SK-N-SH (cell line): ENCODE measurements at regions not wholly inside any gene's neighbourhood (a gene's known extent, or its start where the extent isn't known, plus 50 kb on each side); places are given as distances from the start of the nearest gene placed in this dataset.

ENCODE experiments used
- CTCF ChIA-PET: fragments of 300-600, 350-600 bp; formaldehyde crosslinking; extraction: SDS; loops from one replicate; lab custom pipeline; 2021; lab: Yijun Ruan, JAX
- POLR2A ChIA-PET: fragments of 350-600 bp; sonication (Branson Sonifier 250); formaldehyde crosslinking; extraction: SDS; loops from one replicate; lab custom pipeline; 2020; ENCODE audit warnings: antibody characterized with exemption, inconsistent platforms; lab: Yijun Ruan, JAX
- DNase-seq: peaks from one replicate; pipeline ENCODE4 v3.0.0; 2012
- H2AFZ ChIP-seq: fragments of 200-600 bp; sonication (generic); 2 replicates; pipeline ENCODE4 v1.8.1; 2016; ENCODE audit warnings: antibody characterized with exemption, mild to moderate bottlenecking, low read depth
- H3F3A ChIP-seq: fragments of 200-600 bp; sonication (generic); replicated peaks from 2 replicates; pipeline ENCODE3; 2016; ENCODE audit warnings: antibody characterized with exemption, mild to moderate bottlenecking; ENCODE audit not compliant: insufficient read depth
- H3K27ac ChIP-seq, 2 experiments: fragments of 200-500 bp in 1 of 2; fragments of 200-600 bp in 1 of 2; sonication (Bioruptor generic) in 1 of 2; sonication (generic), shearing (Covaris generic) in 1 of 2; 2 replicates each; pipeline versions ENCODE4 v1.5.1 to v1.6.1; 2014 to 2016; ENCODE audit warnings: low read depth in 2 of 2, inconsistent platforms in 1 of 2, low read length in 1 of 2, mild to moderate bottlenecking in 1 of 2, mixed read lengths in 1 of 2
- H3K27me3 ChIP-seq: fragments of 200-600 bp; sonication (generic), shearing (Covaris generic); 2 replicates; pipeline ENCODE4 v1.6.1; 2016; ENCODE audit warnings: mixed run types; ENCODE audit not compliant: insufficient read depth
- H3K36me3 ChIP-seq, 2 experiments: fragments of 200-500 bp in 1 of 2; fragments of 200-600 bp in 1 of 2; sonication (Bioruptor generic) in 1 of 2; sonication (generic) in 1 of 2; replicated peaks in 1 of 2; 2 replicates each; pipeline versions ENCODE3 to v1.5.1; 2014 to 2016; ENCODE audit warnings: low read length in 1 of 2, mild to moderate bottlenecking in 1 of 2; ENCODE audit not compliant: insufficient read depth in 2 of 2, control insufficient read depth in 1 of 2
- H3K4me1 ChIP-seq, 2 experiments: fragments of 200-500 bp in 1 of 2; fragments of 200-600 bp in 1 of 2; sonication (Bioruptor generic) in 1 of 2; sonication (generic), shearing (Covaris generic) in 1 of 2; 2 replicates each; pipeline versions ENCODE4 v1.5.1 to v1.6.1; 2014 to 2016; ENCODE audit warnings: low read depth in 1 of 2, low read length in 1 of 2, mixed run types in 1 of 2; ENCODE audit not compliant: insufficient read depth in 2 of 2, control insufficient read depth in 1 of 2
- H3K4me2 ChIP-seq: fragments of 200-600 bp; sonication (generic), shearing (Covaris generic); 2 replicates; pipeline ENCODE4 v1.6.1; 2017; ENCODE audit warnings: mixed run types
- H3K4me3 ChIP-seq, 2 experiments: fragments of 200-500 bp in 1 of 2; fragments of 200-600 bp in 1 of 2; sonication (Bioruptor generic) in 1 of 2; sonication (generic), shearing (Covaris generic) in 1 of 2; 2 replicates each; pipeline versions ENCODE4 v1.5.1 to v1.8.1; 2014 to 2016; ENCODE audit warnings: low read depth in 2 of 2, inconsistent platforms in 1 of 2, low read length in 1 of 2, mild to moderate bottlenecking in 1 of 2, mixed read lengths in 1 of 2, moderate library complexity in 1 of 2
- H3K79me2 ChIP-seq: fragments of 200-600 bp; sonication (generic); 2 replicates; pipeline ENCODE4 v1.8.1; 2017; ENCODE audit warnings: mild to moderate bottlenecking; ENCODE audit not compliant: insufficient read depth
- H3K9ac ChIP-seq: fragments of 200-600 bp; sonication (generic); 2 replicates; pipeline ENCODE4 v1.6.1; 2017; ENCODE audit warnings: mixed run types
- H3K9me2 ChIP-seq: fragments of 200-600 bp; sonication (generic); 2 replicates; pipeline ENCODE4 v1.6.1; 2017; ENCODE audit warnings: mixed run types
- H3K9me3 ChIP-seq: fragments of 200-600 bp; sonication (generic); 2 replicates; pipeline ENCODE4 v1.6.1; 2017; ENCODE audit warnings: mixed run types, mild to moderate bottlenecking, moderate library complexity
- H4K20me1 ChIP-seq: fragments of 200-600 bp; sonication (generic); 2 replicates; pipeline ENCODE4 v1.6.1; 2017; ENCODE audit warnings: mild to moderate bottlenecking, mixed run types; ENCODE audit not compliant: insufficient read depth
- CHD2 ChIP-seq: fragments of 150-350 bp; IDR thresholded peaks from 2 replicates; pipeline ENCODE4 v1.6.1; 2018; ENCODE audit warnings: low read length; ENCODE audit not compliant: partially characterized antibody
- EP300 ChIP-seq, 2 experiments: IDR thresholded peaks; 2 replicates each; pipeline versions ENCODE4 v1.4.0 to v1.6.1; 2012; ENCODE audit warnings: borderline replicate concordance in 1 of 2, low read depth in 1 of 2, low read length in 1 of 2
- EZH2phosphoT487 ChIP-seq: fragments of 200-600 bp; sonication (generic); IDR thresholded peaks from 2 replicates; pipeline ENCODE4 v1.6.1; 2017; ENCODE audit warnings: low read depth, mixed run types, mild to moderate bottlenecking, antibody characterized with exemption, moderate library complexity, borderline replicate concordance
- GABPA ChIP-seq: IDR thresholded peaks from 2 replicates; pipeline ENCODE4 v1.4.0; 2012; ENCODE audit warnings: low read depth, mild to moderate bottlenecking
- MXI1 ChIP-seq: IDR thresholded peaks from 2 replicates; pipeline ENCODE4 v1.6.1; 2012; ENCODE audit warnings: mild to moderate bottlenecking, low read depth, low read length, improper control_type of control experiment
- POLR2AphosphoS5 ChIP-seq: IDR thresholded peaks from 2 replicates; pipeline ENCODE4 v1.6.1; 2012; ENCODE audit warnings: low read depth, low read length
- RAD21 ChIP-seq: IDR thresholded peaks from 2 replicates; pipeline ENCODE4 v1.6.1; 2012; ENCODE audit warnings: mild to moderate bottlenecking, low read length
- SIN3A ChIP-seq: IDR thresholded peaks from 2 replicates; pipeline ENCODE4 v1.6.1; 2012; ENCODE audit warnings: low read depth, mild to moderate bottlenecking, low read length, moderate library complexity, borderline replicate concordance
- TCF12 ChIP-seq: IDR thresholded peaks from 2 replicates; pipeline ENCODE4 v1.4.0; 2012
- YY1 ChIP-seq: IDR thresholded peaks from 2 replicates; pipeline ENCODE4 v1.4.0; 2012; ENCODE audit warnings: low read depth, mild to moderate bottlenecking
- WGBS: methylation state at CpG from one replicate; pipeline ENCODE4 v1.1.6; 2017; ENCODE audit warnings: low lambda C conversion rate; 5-methylcytosine and 5-hydroxymethylcytosine counted together
- TF ChIP-seq, protein P1 (sequence below): IDR thresholded peaks from 2 replicates; pipeline ENCODE4 v1.6.1; 2012; ENCODE audit warnings: mild to moderate bottlenecking, low read depth, low read length, moderate library complexity
- TF ChIP-seq, protein P2 (sequence below): IDR thresholded peaks from 2 replicates; pipeline ENCODE4 v1.4.0; 2012; ENCODE audit warnings: low read depth, borderline replicate concordance
- TF ChIP-seq, protein P3 (sequence below): fragments of 200-600 bp; sonication (generic); IDR thresholded peaks from 2 replicates; pipeline ENCODE4 v1.6.1; 2017; ENCODE audit warnings: antibody characterized with exemption, mild to moderate bottlenecking, moderate library complexity

DNA sequence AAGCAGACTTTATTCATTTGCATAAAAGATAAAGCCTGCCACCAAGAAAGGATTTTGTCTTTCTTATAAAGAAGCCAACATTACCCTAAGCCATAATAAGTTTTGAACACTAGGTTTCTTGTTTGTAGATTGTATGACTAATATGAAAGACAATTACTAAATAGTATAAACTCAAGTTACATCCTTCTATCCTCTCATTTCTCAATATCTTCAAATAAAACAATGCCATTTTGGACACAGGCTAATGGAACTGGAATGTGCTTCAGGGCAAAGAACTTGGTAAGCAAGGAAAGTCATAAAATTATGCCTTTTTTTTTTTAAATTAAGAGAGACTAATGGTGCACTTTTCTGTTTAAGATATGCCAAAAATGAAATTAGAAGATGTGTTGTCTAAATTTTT lies 137.7 kb downstream of the DKK1 start:
- no peak overlapping the region for H2AFZ ChIP-seq
- H3F3A ChIP-seq: no peaks in the 10 kb centered on the region
- no peaks in the 10 kb centered on the region for H3K36me3 ChIP-seq
- H3K4me1 ChIP-seq: peaks cover 0 to 20% of the 10 kb centered on the region in 2 experiments; a peak in 2 of 4 replicates
- H3K79me2 ChIP-seq: no peaks in the 10 kb centered on the region
- H4K20me1 ChIP-seq: no peaks in the 10 kb centered on the region
- H3K9ac ChIP-seq: no peak overlapping the region
- no peaks in the 10 kb centered on the region for H3K9me2 ChIP-seq
- no peak overlapping the region for H3K4me3 ChIP-seq
- DNase-seq: no peak
- no peak for TF ChIP-seq RAD21
- TF ChIP-seq TCF12: no peak
- TF ChIP-seq, protein P1, sequence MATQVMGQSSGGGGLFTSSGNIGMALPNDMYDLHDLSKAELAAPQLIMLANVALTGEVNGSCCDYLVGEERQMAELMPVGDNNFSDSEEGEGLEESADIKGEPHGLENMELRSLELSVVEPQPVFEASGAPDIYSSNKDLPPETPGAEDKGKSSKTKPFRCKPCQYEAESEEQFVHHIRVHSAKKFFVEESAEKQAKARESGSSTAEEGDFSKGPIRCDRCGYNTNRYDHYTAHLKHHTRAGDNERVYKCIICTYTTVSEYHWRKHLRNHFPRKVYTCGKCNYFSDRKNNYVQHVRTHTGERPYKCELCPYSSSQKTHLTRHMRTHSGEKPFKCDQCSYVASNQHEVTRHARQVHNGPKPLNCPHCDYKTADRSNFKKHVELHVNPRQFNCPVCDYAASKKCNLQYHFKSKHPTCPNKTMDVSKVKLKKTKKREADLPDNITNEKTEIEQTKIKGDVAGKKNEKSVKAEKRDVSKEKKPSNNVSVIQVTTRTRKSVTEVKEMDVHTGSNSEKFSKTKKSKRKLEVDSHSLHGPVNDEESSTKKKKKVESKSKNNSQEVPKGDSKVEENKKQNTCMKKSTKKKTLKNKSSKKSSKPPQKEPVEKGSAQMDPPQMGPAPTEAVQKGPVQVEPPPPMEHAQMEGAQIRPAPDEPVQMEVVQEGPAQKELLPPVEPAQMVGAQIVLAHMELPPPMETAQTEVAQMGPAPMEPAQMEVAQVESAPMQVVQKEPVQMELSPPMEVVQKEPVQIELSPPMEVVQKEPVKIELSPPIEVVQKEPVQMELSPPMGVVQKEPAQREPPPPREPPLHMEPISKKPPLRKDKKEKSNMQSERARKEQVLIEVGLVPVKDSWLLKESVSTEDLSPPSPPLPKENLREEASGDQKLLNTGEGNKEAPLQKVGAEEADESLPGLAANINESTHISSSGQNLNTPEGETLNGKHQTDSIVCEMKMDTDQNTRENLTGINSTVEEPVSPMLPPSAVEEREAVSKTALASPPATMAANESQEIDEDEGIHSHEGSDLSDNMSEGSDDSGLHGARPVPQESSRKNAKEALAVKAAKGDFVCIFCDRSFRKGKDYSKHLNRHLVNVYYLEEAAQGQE: no peak
- peak in 1 of 2 experiments; percentile 27; a peak in 1 of 4 replicates for TF ChIP-seq EP300 (IDR thresholded peaks at IDR 0.05; ENCODE audit: borderline replicate concordance in 1 of 2, low read depth in 1 of 2, low read length in 1 of 2)
- TF ChIP-seq SIN3A: no peak
- no peak for TF ChIP-seq POLR2AphosphoS5
- TF ChIP-seq, protein P2, sequence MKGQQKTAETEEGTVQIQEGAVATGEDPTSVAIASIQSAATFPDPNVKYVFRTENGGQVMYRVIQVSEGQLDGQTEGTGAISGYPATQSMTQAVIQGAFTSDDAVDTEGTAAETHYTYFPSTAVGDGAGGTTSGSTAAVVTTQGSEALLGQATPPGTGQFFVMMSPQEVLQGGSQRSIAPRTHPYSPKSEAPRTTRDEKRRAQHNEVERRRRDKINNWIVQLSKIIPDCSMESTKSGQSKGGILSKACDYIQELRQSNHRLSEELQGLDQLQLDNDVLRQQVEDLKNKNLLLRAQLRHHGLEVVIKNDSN: no peak
- H3K4me2 ChIP-seq: peak overlapping the region; percentile 25; the same call in 1 of the 2 replicates
- CTCF ChIA-PET: interaction anchor here (1.4 kb wide), 1 partner anchor 16 kb away, joined by 5 read pairs; no protein-coding TSS in a partner anchor
- POLR2A ChIA-PET: no interaction called here
- H3K27me3 ChIP-seq: no peaks in the 10 kb centered on the region
- peak overlapping the region in 1 of 2 experiments; percentile 64; a peak in 2 of 4 replicates for H3K27ac ChIP-seq
- H3K9me3 ChIP-seq: no peaks in the 10 kb centered on the region

DNA sequence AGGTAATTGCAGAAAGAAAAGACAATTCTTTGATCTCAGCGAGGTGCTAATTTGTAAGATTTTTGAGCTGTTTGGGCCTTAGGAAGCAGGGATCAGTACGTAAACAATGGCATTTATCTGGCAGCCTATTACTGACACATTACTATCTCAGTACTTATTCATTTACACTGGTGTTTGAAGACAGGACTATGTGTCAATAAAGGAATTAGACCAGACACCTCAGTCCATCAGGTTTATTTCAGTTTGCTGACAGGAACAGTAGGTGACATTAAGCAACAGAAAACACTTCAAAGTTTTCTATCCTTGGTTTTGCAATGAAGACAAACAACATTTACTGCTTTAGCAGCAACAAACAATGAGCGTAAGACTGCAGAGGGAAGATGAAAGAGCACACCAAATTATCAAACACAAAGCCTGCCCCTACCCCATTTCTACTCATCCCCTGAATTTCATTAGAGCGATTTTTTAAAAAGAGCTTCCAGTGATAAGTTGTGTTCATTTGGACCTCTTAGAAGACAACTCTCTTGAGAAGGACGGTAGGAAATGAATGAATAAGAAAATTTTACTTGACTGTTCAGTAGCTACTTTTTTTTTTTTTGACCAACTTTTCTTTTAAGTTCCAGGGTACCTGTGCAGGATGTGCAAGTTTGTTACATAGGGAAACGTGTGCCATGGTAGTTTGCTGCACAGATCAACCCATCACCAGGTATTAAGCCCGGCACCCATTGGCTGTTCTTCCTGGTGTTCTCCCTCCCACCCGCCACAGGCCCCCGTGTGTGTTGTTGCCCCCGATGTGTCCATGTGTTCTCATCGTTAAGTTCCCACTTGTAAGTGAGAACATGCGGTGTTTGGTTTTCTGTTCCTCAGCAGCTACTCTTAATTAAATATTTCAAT lies 138.8 kb downstream of the DKK1 start:
- no peaks in the 10 kb centered on the region for H3K79me2 ChIP-seq
- H3K36me3 ChIP-seq: no peaks in the 10 kb centered on the region
- no peak for DNase-seq
- H3K27me3 ChIP-seq: no peaks in the 10 kb centered on the region
- no peaks in the 10 kb centered on the region for H4K20me1 ChIP-seq
- no peaks in the 10 kb centered on the region for H3K9me2 ChIP-seq
- no peaks in the 10 kb centered on the region for H3F3A ChIP-seq
- peaks cover 0 to 20% of the 10 kb centered on the region in 2 experiments; a peak in 2 of 4 replicates for H3K4me1 ChIP-seq
- TF ChIP-seq TCF12: no peak
- TF ChIP-seq YY1: no peak
- TF ChIP-seq GABPA: no peak
- TF ChIP-seq, protein P3, sequence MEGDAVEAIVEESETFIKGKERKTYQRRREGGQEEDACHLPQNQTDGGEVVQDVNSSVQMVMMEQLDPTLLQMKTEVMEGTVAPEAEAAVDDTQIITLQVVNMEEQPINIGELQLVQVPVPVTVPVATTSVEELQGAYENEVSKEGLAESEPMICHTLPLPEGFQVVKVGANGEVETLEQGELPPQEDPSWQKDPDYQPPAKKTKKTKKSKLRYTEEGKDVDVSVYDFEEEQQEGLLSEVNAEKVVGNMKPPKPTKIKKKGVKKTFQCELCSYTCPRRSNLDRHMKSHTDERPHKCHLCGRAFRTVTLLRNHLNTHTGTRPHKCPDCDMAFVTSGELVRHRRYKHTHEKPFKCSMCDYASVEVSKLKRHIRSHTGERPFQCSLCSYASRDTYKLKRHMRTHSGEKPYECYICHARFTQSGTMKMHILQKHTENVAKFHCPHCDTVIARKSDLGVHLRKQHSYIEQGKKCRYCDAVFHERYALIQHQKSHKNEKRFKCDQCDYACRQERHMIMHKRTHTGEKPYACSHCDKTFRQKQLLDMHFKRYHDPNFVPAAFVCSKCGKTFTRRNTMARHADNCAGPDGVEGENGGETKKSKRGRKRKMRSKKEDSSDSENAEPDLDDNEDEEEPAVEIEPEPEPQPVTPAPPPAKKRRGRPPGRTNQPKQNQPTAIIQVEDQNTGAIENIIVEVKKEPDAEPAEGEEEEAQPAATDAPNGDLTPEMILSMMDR: no peak
- TF ChIP-seq POLR2AphosphoS5: no peak
- no peak for TF ChIP-seq EZH2phosphoT487
- no peak for TF ChIP-seq EP300 (IDR thresholded peaks at IDR 0.05; ENCODE audit: borderline replicate concordance in 1 of 2, low read depth in 1 of 2, low read length in 1 of 2)
- TF ChIP-seq CHD2: no peak
- TF ChIP-seq, protein P2: no peak
- no peak for TF ChIP-seq MXI1
- H3K9me3 ChIP-seq: no peaks in the 10 kb centered on the region
- ChIA-PET POLR2A (no interaction called here), CTCF (interaction anchor here (0.7 to 1.4 kb wide), 4 partner anchors 10 to 114 kb away, joined by 3 to 5 read pairs (median 4); no protein-coding TSS in a partner anchor)
- H3K4me3 ChIP-seq: no peak overlapping the region
- peak overlapping the region; percentile 25; the same call in 1 of the 2 replicates for H3K4me2 ChIP-seq
- H3K27ac ChIP-seq: 0 out of 4 replicates have a peak overlapping the region, but pooled peaks of 1 of the 2 experiments have one; percentile 64
- H3K9ac ChIP-seq: no peak overlapping the region
- 85% methylated on average over 12 of the region's 12 CpGs for WGBS
- peak overlapping the region; percentile 41; the same call in 1 of the 2 replicates for H2AFZ ChIP-seq
